Right cardiac atrium (tissue), 5 donors: ENCODE measurements at regions not wholly inside any gene's neighbourhood (a gene's known extent, or its start where the extent isn't known, plus 50 kb on each side); places are given as distances from the start of the nearest gene placed in this dataset.

Source experiments
- ATAC-seq, 2 donors: fragments of 200-7000 bp; cut with Tn5 transposase; one replicate each; pipeline versions ENCODE4 v1.8.0 to v1.9.1; 2020; ENCODE audit warnings: moderate library complexity in 2 of 2, mild to moderate bottlenecking in 1 of 2
- DNase-seq, 3 donors: peaks; one replicate each; pipeline ENCODE4 v3.0.0-alpha.2; 2020
- H3K27ac ChIP-seq: one replicate; pipeline ENCODE4 v1.5.1; 2013; ENCODE audit warnings: mild to moderate bottlenecking, low read length, control low read depth, moderate library complexity
- H3K27me3 ChIP-seq: one replicate; pipeline ENCODE4 v1.6.1; 2013; ENCODE audit not compliant: control insufficient read depth, insufficient read depth
- H3K4me1 ChIP-seq: one replicate; pipeline ENCODE4 v1.6.1; 2013; ENCODE audit warnings: low read length; ENCODE audit not compliant: control insufficient read depth, insufficient read depth
- H3K4me3 ChIP-seq: one replicate; pipeline ENCODE4 v1.5.1; 2013; ENCODE audit warnings: low read length, control low read depth
- H3K9me3 ChIP-seq: one replicate; pipeline ENCODE4 v1.6.1; 2013; ENCODE audit warnings: low read length; ENCODE audit not compliant: control insufficient read depth
- WGBS: extraction: QIAGEN DNeasy Blood & Tissue Kit; methylation state at CpG from one replicate; pipeline ENCODE4 v1.1.7; 2013; 5-methylcytosine and 5-hydroxymethylcytosine counted together
- intact Hi-C, 4 donors: fragments of 100-400 bp; cut with DNase I; formaldehyde crosslinking; loops; one replicate each; pipeline versions ENCODE4 v1.11.0 to v1.14.0; 2022 to 2023
- donor health status: healthy with polysubstance abuse.
- donor health status: DM: no; HTN: yes; CAD: no.
- donor health status: DM: no; HTN: no; CAD: no.
- donor health status: DM: no; HTN: yes; CAD: no; lungs with severe emphysema.
- donor health status: DM: yes; HTN: yes; CAD: no.

DNA sequence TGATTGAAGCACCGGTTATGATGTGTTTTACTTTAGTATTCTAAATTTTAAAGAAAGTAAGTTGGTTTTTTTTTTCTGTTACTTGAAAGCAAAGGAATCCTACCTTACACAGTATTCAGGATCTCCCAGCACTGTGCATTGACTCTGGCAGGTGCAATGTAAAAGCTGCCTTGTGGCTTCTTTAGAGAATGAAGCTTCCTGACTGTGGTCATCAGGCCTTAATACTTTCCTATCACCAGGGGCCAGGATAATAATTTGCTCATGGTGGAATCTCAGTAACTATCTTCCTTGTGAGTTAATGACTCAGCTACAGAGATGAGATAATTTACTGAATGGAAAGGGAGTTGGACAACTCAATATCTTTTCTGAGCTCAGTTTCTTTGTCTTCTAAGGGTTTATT lies 435.5 kb upstream of the ZNF608 start:
- 90% methylated on average over 1 of the region's 1 CpG for WGBS
- Histone ChIP-seq H3K27ac (no peak overlapping the region), H3K27me3 (no peaks in the 10 kb centered on the region), H3K4me3 (no peak overlapping the region), H3K4me1 (no peaks in the 10 kb centered on the region), H3K9me3 (no peaks in the 10 kb centered on the region)
- ATAC-seq (no peak), DNase-seq (no peak)
- intact Hi-C loops = no loop called here

DNA sequence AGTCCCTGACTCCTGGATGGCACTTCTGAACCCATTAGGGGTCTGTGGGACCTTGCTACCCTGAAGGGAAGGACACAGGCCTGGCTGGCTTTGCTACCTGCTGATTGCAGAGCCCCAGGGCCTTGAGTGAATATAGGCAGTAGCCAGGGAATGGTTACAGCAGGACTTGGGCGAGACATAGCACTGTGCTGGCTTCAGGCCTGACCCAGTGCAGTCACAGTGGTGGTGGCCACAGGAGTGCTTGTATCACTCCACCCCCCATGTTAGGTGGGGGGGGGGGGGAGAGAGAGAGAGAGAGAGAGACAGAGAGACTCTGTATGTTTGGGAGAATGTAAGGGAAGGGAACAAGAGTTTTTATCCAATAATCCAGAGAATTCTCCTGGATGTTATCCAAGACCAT lies 439.3 kb upstream of the ZNF608 start:
- no peak overlapping the region for H3K27ac ChIP-seq
- 93% methylated on average over 1 of the region's 1 CpG for WGBS
- H3K27me3 ChIP-seq = no peaks in the 10 kb centered on the region
- H3K4me3 ChIP-seq = no peak overlapping the region
- DNase-seq = peak in 1 of 3 donors; percentile 6
- no peak for ATAC-seq
- no peaks in the 10 kb centered on the region for H3K9me3 ChIP-seq
- intact Hi-C loops = no loop called here
- no peaks in the 10 kb centered on the region for H3K4me1 ChIP-seq

DNA sequence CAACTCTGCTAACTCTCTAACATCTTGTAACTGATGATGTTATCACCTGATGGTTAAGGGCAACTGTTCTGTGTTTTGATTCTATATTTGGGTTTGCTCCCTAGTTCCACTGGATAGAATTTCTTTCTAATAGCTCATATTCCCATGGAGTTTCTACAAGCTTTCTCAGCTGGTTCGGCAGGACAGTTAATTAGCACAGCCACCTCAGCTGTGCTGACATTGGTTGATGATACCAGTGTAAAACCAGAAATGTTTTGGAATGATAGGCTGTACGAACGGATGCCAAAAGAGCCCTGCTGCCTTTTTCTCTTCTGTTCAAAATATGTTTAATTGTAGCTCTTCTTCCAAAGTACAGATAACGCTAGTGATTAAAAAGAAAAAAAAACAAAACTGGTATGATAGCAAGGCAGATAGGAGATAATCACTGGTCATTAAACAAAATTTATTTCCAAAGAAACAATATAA lies 440.5 kb upstream of the ZNF608 start:
- H3K9me3 ChIP-seq = no peaks in the 10 kb centered on the region
- peak in 1 of 3 donors; percentile 11 for DNase-seq
- intact Hi-C loops = no loop called here
- WGBS = 37% methylated on average over 4 of the region's 4 CpGs
- no peak overlapping the region for H3K27ac ChIP-seq
- H3K4me1 ChIP-seq = no peaks in the 10 kb centered on the region
- peak; percentile 34 to 72 for ATAC-seq
- no peak overlapping the region for H3K4me3 ChIP-seq
- H3K27me3 ChIP-seq = no peaks in the 10 kb centered on the region

DNA sequence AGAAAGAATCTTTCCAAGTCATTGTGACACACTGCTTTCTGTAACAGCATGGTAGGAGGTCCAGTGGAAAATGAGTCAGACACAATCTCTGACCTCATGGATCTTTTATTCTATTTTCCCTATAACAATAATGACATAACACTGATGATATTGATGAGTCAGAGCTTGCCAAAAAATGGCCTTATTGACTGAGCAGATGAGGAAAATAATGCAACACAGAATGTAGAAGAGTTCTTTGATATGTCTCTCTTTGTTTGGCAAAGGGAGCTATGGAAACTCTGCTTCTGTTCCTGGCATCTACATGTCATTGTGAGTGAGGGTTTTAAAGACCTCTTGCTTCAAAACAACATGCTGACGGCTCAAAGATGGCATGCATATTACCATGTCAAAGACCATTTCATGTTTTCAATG lies 443.1 kb upstream of the ZNF608 start:
- ATAC-seq (no peak), DNase-seq (no peak)
- intact Hi-C loops = no loop called here
- WGBS = 60% methylated on average over 1 of the region's 1 CpG
- no peaks in the 10 kb centered on the region for H3K4me1 ChIP-seq
- H3K9me3 ChIP-seq = no peaks in the 10 kb centered on the region
- H3K27ac ChIP-seq = no peak overlapping the region
- H3K27me3 ChIP-seq = no peaks in the 10 kb centered on the region
- no peak overlapping the region for H3K4me3 ChIP-seq

DNA sequence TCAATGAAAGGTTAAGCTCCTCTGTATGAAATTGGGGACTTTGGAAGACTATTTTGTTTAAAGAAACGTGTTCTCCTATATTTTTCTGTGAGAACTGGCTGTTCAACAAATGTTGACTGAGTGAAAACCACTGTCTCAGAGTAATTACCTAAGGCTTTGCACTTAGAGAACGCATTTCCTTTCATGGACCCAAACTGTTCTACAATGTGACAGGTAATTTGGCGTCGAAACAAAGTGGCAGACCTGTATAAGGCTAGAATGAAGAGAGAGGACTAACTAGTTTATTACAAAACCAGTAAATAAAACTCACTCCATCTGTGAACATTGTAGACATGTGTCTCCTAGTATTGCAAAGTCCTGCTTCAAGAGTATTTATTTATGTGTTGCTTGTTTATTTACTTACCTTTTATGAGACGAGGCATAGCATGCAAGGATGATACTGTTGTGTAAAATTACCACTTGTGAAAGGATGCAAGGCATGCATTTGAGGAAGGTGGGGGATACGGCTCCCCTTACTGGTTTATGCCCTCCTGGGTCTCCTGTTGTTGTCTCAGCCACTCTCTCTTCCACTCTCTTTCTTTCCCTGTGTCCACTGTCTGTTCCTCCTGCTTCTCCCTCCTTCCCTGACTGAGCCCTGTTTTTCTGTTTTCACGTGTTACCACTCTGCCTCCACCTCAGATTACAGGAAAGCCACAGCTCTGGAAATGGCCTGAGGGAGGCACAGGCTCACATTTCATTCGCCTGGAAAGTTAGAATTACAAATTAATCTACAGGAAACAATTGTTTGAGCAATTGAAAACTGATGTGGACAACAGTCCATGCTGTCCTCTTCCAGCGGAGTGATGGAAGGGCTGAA lies 444.0 kb upstream of the ZNF608 start:
- intact Hi-C loops = no loop called here
- peak overlapping the region; percentile 8 for H3K27ac ChIP-seq
- no peaks in the 10 kb centered on the region for H3K4me1 ChIP-seq
- H3K9me3 ChIP-seq = no peaks in the 10 kb centered on the region
- DNase-seq (no peak), ATAC-seq (no peak)
- 71% methylated on average over 9 of the region's 9 CpGs for WGBS
- no peak overlapping the region for H3K4me3 ChIP-seq
- H3K27me3 ChIP-seq = no peaks in the 10 kb centered on the region

DNA sequence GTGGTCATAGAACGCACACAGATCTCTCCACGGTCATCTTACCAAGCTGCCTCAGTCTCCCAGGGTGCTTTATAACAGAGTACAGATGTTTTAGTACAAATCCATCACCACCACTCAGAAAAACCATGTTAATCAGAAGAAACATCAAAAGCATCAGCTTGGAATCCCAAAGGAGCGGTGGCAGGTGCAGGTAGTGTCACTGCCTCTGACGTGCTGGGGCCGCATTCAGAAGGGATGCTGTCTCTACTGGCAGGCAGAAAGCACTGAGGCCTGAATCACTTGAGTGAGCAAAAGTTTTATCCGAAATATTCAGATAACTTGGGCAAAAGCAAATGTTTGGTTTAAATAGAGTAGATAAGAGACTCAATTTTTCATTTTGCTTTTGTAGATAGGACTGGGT lies 448.4 kb upstream of the ZNF608 start:
- Histone ChIP-seq H3K4me1 (no peaks in the 10 kb centered on the region), H3K4me3 (no peak overlapping the region), H3K9me3 (no peaks in the 10 kb centered on the region), H3K27me3 (no peaks in the 10 kb centered on the region), H3K27ac (no peak overlapping the region)
- DNase-seq (no peak), ATAC-seq (no peak)
- WGBS = 85% methylated on average over 6 of the region's 6 CpGs
- intact Hi-C loops = no loop called here

DNA sequence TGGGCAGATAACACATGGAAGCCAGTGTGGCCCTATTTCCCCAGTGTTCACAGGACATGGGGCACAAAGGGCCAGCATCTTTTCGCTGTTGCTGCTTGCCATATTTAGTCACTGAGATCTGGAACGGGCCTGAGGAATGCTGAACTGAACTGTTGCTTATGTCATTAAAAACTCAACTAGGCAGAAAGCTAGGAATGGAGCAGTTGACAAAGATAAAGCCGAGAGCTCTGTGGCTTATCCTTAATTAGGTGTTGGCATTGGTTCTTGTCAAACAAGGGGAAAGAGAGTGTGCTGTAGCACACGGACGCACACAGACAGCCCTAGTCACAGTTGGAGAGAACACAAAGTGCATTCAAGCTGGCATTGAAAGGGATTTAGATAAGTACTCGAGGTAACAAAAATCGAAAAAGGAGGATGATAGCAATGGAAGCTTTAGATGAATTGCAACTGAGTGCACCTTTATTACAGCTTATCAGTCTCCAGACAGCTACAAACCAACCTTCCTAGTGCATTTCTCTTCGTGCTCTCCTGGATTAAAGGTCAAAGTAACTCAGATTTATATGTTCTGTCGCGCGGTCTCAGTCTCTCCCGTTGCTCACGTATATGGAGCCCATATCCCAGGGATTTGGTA lies 450.2 kb upstream of the ZNF608 start:
- Histone ChIP-seq H3K27me3 (no peaks in the 10 kb centered on the region), H3K4me1 (peaks cover 3% of the 10 kb centered on the region), H3K4me3 (no peak overlapping the region), H3K9me3 (no peaks in the 10 kb centered on the region), H3K27ac (peak overlapping the region; percentile 87)
- WGBS = 53% methylated on average over 13 of the region's 13 CpGs
- intact Hi-C loops = no loop called here
- peak; percentile 89 to 92 for ATAC-seq
- peak; percentile 31 to 56 (median 36) for DNase-seq

DNA sequence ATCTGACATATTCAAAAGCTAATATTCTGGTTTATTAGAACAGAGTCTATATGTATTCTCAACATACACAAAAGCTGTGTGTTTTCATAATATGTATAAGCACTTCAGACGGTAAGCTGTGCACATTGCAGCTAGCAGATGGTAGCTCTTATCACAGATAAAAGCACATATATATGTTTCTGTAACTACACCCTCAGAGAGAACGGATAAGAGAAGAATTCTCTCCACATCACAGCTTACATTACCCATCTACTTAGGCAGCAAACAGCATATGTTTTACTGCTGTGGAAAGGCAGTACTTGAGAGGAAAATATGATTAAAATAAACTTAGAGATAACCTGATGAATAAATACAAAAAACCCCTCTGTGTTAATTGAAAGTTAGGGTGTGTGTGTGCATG lies 450.9 kb upstream of the ZNF608 start:
- H3K9me3 ChIP-seq = no peaks in the 10 kb centered on the region
- ATAC-seq (no peak), DNase-seq (no peak)
- H3K27ac ChIP-seq = no peak overlapping the region
- no peak overlapping the region for H3K4me3 ChIP-seq
- 62% methylated on average over 2 of the region's 2 CpGs for WGBS
- no peaks in the 10 kb centered on the region for H3K27me3 ChIP-seq
- H3K4me1 ChIP-seq = peaks cover 3% of the 10 kb centered on the region
- intact Hi-C loops = no loop called here

DNA sequence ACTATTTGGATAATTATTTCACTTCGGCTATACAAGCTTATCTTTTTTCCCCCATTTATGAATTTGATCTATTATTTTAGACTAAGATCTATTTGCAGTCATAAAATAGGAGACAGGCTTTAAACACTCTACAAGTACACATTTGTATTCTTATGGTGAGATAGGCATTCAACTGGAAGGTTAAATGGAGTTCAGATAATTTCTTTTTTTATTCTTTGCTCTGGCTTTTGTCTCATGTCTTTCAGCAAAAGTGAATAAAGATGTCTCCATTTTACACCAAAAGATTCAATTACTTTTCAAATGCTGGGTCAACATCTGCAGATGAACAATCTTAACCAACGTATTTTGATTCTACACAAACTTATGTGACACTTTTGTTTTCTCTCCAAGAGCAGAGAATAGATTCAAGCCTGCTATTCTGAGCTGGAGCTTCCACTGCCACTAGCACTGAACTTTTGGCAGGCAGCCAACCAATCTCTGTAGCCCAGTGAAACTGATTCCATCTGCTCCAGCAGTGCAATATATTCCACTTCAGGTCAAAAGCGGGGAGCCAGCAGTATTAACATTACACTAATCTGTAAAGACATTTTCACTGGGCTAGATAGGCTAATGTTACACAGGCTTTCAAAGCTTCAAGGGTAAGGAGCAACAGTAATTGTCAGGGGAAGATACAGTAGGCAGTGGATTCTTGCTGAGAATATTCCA lies 452.0 kb upstream of the ZNF608 start:
- no peak overlapping the region for H3K27ac ChIP-seq
- intact Hi-C loops = no loop called here
- ATAC-seq (peak; percentile 80 to 81), DNase-seq (peak; percentile 80 to 88 (median 85))
- H3K9me3 ChIP-seq = no peaks in the 10 kb centered on the region
- WGBS = 30% methylated on average over 3 of the region's 3 CpGs
- H3K27me3 ChIP-seq = no peaks in the 10 kb centered on the region
- peaks cover 3% of the 10 kb centered on the region for H3K4me1 ChIP-seq
- no peak overlapping the region for H3K4me3 ChIP-seq

DNA sequence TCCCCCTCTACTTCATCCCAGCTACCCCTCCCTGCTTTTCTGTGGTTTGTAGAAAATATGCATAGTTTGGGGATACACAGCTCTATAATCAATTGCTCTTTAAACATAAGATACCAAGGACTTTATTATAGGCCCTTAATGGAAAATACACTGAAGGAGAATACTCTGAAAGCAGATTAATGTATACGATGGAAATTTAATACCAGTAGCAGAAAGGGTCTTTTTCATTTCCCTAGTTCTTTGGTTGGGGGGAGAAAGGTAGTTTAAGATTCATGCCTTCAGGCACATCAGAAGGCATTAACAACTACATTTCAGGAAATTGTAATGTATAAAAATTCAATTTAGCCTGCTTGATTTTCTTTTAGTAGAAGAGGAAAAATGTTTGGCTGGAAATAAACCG lies 452.9 kb upstream of the ZNF608 start:
- H3K9me3 ChIP-seq = no peaks in the 10 kb centered on the region

More for the DNA sequence above, 452.9 kb upstream of the ZNF608 start:
- Histone ChIP-seq H3K4me3 (no peak overlapping the region), H3K27ac (no peak overlapping the region), H3K4me1 (peaks cover 3% of the 10 kb centered on the region), H3K27me3 (no peaks in the 10 kb centered on the region)
- no peak for DNase-seq
- 84% methylated on average over 2 of the region's 2 CpGs for WGBS
- intact Hi-C loops = no loop called here
- ATAC-seq = no peak
